Mesodermal cell (in vitro differentiated cells): ENCODE measurements at regions not wholly inside any gene's neighbourhood (a gene's known extent, or its start where the extent isn't known, plus 50 kb on each side); places are given as distances from the start of the nearest gene placed in this dataset.

Experiments used
- H3K27ac ChIP-seq: 2 replicates; pipeline ENCODE4 v1.7.0; 2013; ENCODE audit warnings: mild to moderate bottlenecking, low read depth, low read length, moderate library complexity; ENCODE audit not compliant: severe bottlenecking
- H3K36me3 ChIP-seq: 2 replicates; pipeline ENCODE4 v1.7.1; 2013; ENCODE audit warnings: mild to moderate bottlenecking, low read length, moderate library complexity; ENCODE audit not compliant: control insufficient read depth, insufficient read depth
- H3K4me1 ChIP-seq: one replicate; pipeline ENCODE4 v1.7.1; 2013; ENCODE audit warnings: mild to moderate bottlenecking, low read length; ENCODE audit not compliant: insufficient read depth, control insufficient read depth, poor library complexity, severe bottlenecking
- H3K4me3 ChIP-seq: 2 replicates; pipeline ENCODE4 v1.7.0; 2013; ENCODE audit warnings: low read length, control low read depth, mild to moderate bottlenecking; ENCODE audit not compliant: insufficient read depth, poor library complexity, severe bottlenecking; ENCODE audit errors: extremely low read depth
- H3K9me3 ChIP-seq: 2 replicates; pipeline ENCODE4 v1.7.1; 2013; ENCODE audit warnings: mild to moderate bottlenecking, low read length, moderate library complexity; ENCODE audit not compliant: control insufficient read depth
- WGBS, 2 experiments: methylation state at CpG; one replicate each; pipeline ENCODE4 v1.1.5; 2013; ENCODE audit warnings: missing lambda C conversion rate in 2 of 2; ENCODE audit not compliant: insufficient coverage in 2 of 2; 5-methylcytosine and 5-hydroxymethylcytosine counted together

- no peaks in the 10 kb centered on the region for H3K9me3 ChIP-seq
- no peaks in the 10 kb centered on the region for H3K36me3 ChIP-seq
- H3K4me1 ChIP-seq: no peaks in the 10 kb centered on the region
- no peak overlapping the region for H3K4me3 ChIP-seq
- H3K27ac ChIP-seq: no peak overlapping the region
- WGBS, 2 experiments: no CpG with 5 or more reads among the region's 2 CpGs
Observed at GRCh38 chr16:62342216-62342615, 306.0 kb upstream of the CDH8 start.

GRCh38 chr16:62335356-62335755 lies 299.1 kb upstream of the CDH8 start:
- Histone ChIP-seq H3K9me3 (no peaks in the 10 kb centered on the region), H3K27ac (no peak overlapping the region), H3K36me3 (no peaks in the 10 kb centered on the region), H3K4me3 (no peak overlapping the region), H3K4me1 (no peaks in the 10 kb centered on the region)

GRCh38 chr16:62321606-62322005 lies 285.4 kb upstream of the CDH8 start:
- H3K9me3 ChIP-seq: no peaks in the 10 kb centered on the region
- H3K4me3 ChIP-seq: no peak overlapping the region
- H3K4me1 ChIP-seq: no peaks in the 10 kb centered on the region
- no peak overlapping the region for H3K27ac ChIP-seq
- whole genome bisulfite sequencing, 2 experiments: no CpG with 5 or more reads among the region's 2 CpGs
- no peaks in the 10 kb centered on the region for H3K36me3 ChIP-seq

- Histone ChIP-seq H3K4me1 (no peaks in the 10 kb centered on the region), H3K27ac (no peak overlapping the region), H3K4me3 (no peak overlapping the region), H3K36me3 (no peaks in the 10 kb centered on the region), H3K9me3 (no peaks in the 10 kb centered on the region)
- 97% methylated on average over 8 to 9 of the region's 11 CpGs for WGBS, 2 experiments
Observed at GRCh38 chr16:62298600-62298999, 262.4 kb upstream of the CDH8 start.

GRCh38 chr16:62294213-62294972 lies 258.2 kb upstream of the CDH8 start:
- H3K4me1 ChIP-seq: no peaks in the 10 kb centered on the region
- H3K27ac ChIP-seq: no peak overlapping the region
- H3K4me3 ChIP-seq: no peak overlapping the region
- WGBS, 2 experiments: 81 to 90% methylated on average over 3 to 4 of the region's 6 CpGs
- H3K36me3 ChIP-seq: no peaks in the 10 kb centered on the region
- no peaks in the 10 kb centered on the region for H3K9me3 ChIP-seq

GRCh38 chr16:62288990-62289629 lies 252.9 kb upstream of the CDH8 start:
- Histone ChIP-seq H3K36me3 (no peaks in the 10 kb centered on the region), H3K9me3 (no peaks in the 10 kb centered on the region), H3K4me1 (no peaks in the 10 kb centered on the region), H3K4me3 (no peak overlapping the region), H3K27ac (no peak overlapping the region)
- WGBS, 2 experiments: no CpG with 5 or more reads among the region's 2 CpGs

- Histone ChIP-seq H3K4me3 (no peak overlapping the region), H3K27ac (no peak overlapping the region), H3K36me3 (no peaks in the 10 kb centered on the region), H3K9me3 (no peaks in the 10 kb centered on the region), H3K4me1 (no peaks in the 10 kb centered on the region)
- WGBS, 2 experiments: 33% methylated on average over 1 of the region's 3 CpGs; no CpG with 5 or more reads in 1 of the 2 experiments
Observed at GRCh38 chr16:62280506-62280905, 244.3 kb upstream of the CDH8 start.

- WGBS, 2 experiments: 100% methylated on average over 1 of the region's 2 CpGs; no CpG with 5 or more reads in 1 of the 2 experiments
- H3K9me3 ChIP-seq: no peaks in the 10 kb centered on the region
- H3K4me1 ChIP-seq: peaks cover 6% of the 10 kb centered on the region
- no peak overlapping the region for H3K4me3 ChIP-seq
- H3K27ac ChIP-seq: no peak overlapping the region
- no peaks in the 10 kb centered on the region for H3K36me3 ChIP-seq
Observed at GRCh38 chr16:62277942-62278341, 241.7 kb upstream of the CDH8 start.

GRCh38 chr16:62276637-62277036 lies 240.4 kb upstream of the CDH8 start:
- 88 to 92% methylated on average over 2 to 3 of the region's 7 CpGs for WGBS, 2 experiments

GRCh38 chr16:62272035-62272434 lies 235.8 kb upstream of the CDH8 start:
- Histone ChIP-seq H3K27ac (no peak overlapping the region), H3K4me1 (peaks cover 14% of the 10 kb centered on the region), H3K4me3 (no peak overlapping the region), H3K36me3 (no peaks in the 10 kb centered on the region), H3K9me3 (no peaks in the 10 kb centered on the region)
- WGBS, 2 experiments: 78% methylated on average over 1 of the region's 1 CpG; no CpG with 5 or more reads in 1 of the 2 experiments

More at GRCh38 chr16:62276637-62277036, 240.4 kb upstream of the CDH8 start:
- Histone ChIP-seq H3K4me1 (peaks cover 9% of the 10 kb centered on the region), H3K9me3 (no peaks in the 10 kb centered on the region), H3K36me3 (no peaks in the 10 kb centered on the region), H3K4me3 (no peak overlapping the region), H3K27ac (no peak overlapping the region)

GRCh38 chr16:62261760-62262159 lies 225.5 kb upstream of the CDH8 start:
- H3K4me3 ChIP-seq: no peak overlapping the region
- peaks cover 23% of the 10 kb centered on the region for H3K4me1 ChIP-seq
- WGBS, 2 experiments: no CpG with 5 or more reads among the region's 3 CpGs
- no peak overlapping the region for H3K27ac ChIP-seq
- no peaks in the 10 kb centered on the region for H3K36me3 ChIP-seq
- H3K9me3 ChIP-seq: no peaks in the 10 kb centered on the region
